ENCODE measurements at regions not wholly inside any gene's neighbourhood (a gene's known extent, or its start where the extent isn't known, plus 50 kb on each side); places are given as distances from the start of the nearest gene placed in this dataset.

DNA sequence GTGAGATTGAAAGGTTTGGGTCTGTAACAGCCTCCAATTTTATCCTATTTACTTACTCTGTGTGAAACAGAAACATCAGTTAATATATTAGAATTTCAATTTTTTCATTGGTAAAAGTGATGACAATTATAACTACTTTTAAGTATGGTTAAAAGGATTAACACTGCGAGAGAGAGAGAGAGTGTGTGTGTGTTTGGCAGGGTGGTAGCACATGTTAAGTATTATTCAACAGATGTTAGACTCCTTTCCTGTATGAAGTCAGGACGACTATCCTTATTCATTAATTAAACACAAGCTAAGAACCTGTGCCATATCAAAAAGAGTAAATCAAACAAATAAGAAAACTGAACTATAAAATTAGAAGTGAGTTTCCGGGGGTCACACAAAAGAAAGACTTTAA, 662.5 kb downstream of the PLPP3 start:
- TF ChIP-seq MAX (IDR thresholded peaks at IDR 0.05), result no peak
- TF ChIP-seq TCF12 (IDR thresholded peaks at IDR 0.05; ENCODE audit: low read depth), result no peak
- TF ChIP-seq EGR1 (IDR thresholded peaks at IDR 0.05), result no peak
- no peak for TF ChIP-seq RAD21 (IDR thresholded peaks at IDR 0.05; ENCODE audit: low read depth)
- no peak for TF ChIP-seq EP300 (IDR thresholded peaks at IDR 0.05; ENCODE audit: borderline replicate concordance)
- TF ChIP-seq CEBPB (IDR thresholded peaks at IDR 0.05), result no peak
- TF ChIP-seq YY1 (IDR thresholded peaks at IDR 0.05; ENCODE audit: low read depth), result no peak
- TF ChIP-seq, protein P1, sequence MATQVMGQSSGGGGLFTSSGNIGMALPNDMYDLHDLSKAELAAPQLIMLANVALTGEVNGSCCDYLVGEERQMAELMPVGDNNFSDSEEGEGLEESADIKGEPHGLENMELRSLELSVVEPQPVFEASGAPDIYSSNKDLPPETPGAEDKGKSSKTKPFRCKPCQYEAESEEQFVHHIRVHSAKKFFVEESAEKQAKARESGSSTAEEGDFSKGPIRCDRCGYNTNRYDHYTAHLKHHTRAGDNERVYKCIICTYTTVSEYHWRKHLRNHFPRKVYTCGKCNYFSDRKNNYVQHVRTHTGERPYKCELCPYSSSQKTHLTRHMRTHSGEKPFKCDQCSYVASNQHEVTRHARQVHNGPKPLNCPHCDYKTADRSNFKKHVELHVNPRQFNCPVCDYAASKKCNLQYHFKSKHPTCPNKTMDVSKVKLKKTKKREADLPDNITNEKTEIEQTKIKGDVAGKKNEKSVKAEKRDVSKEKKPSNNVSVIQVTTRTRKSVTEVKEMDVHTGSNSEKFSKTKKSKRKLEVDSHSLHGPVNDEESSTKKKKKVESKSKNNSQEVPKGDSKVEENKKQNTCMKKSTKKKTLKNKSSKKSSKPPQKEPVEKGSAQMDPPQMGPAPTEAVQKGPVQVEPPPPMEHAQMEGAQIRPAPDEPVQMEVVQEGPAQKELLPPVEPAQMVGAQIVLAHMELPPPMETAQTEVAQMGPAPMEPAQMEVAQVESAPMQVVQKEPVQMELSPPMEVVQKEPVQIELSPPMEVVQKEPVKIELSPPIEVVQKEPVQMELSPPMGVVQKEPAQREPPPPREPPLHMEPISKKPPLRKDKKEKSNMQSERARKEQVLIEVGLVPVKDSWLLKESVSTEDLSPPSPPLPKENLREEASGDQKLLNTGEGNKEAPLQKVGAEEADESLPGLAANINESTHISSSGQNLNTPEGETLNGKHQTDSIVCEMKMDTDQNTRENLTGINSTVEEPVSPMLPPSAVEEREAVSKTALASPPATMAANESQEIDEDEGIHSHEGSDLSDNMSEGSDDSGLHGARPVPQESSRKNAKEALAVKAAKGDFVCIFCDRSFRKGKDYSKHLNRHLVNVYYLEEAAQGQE (IDR thresholded peaks at IDR 0.05; ENCODE audit: low read depth), result no peak
- TF ChIP-seq TAF1 (IDR thresholded peaks at IDR 0.05; ENCODE audit: low read depth), result no peak
- TF ChIP-seq, protein P2, sequence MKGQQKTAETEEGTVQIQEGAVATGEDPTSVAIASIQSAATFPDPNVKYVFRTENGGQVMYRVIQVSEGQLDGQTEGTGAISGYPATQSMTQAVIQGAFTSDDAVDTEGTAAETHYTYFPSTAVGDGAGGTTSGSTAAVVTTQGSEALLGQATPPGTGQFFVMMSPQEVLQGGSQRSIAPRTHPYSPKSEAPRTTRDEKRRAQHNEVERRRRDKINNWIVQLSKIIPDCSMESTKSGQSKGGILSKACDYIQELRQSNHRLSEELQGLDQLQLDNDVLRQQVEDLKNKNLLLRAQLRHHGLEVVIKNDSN (IDR thresholded peaks at IDR 0.05), result no peak
